Prostate gland (tissue), 2 donors: ENCODE measurements at regions not wholly inside any gene's neighbourhood (a gene's known extent, or its start where the extent isn't known, plus 50 kb on each side); places are given as distances from the start of the nearest gene placed in this dataset.

ENCODE experiments used
- DNase-seq: peaks from one replicate; pipeline ENCODE4 v3.0.0-alpha.2; 2019; ENCODE audit warnings: low spot score
- H3K27ac ChIP-seq, 2 donors: fragments of 200-600 bp; sonication (generic); 2 replicates each; pipeline ENCODE4 v1.5.1; 2017 to 2019
- H3K27me3 ChIP-seq: fragments of 200-600 bp; sonication (generic); replicated peaks from 2 replicates; pipeline ENCODE4 v1.5.1; 2019; ENCODE audit not compliant: insufficient read depth
- H3K36me3 ChIP-seq, 2 donors: fragments of 200-600 bp; sonication (generic); 1 replicate in 1 of 2; 2 replicates in 1 of 2; pipeline versions ENCODE4 v1.5.1 to v1.8.1; 2017 to 2019
- H3K4me1 ChIP-seq: fragments of 200-600 bp; sonication (generic); replicated peaks from 2 replicates; pipeline ENCODE4 v1.5.1; 2019
- H3K4me3 ChIP-seq, 2 donors: fragments of 200-600 bp; sonication (generic); 2 replicates each; pipeline ENCODE4 v1.5.1; 2017 to 2019
- H3K9me3 ChIP-seq: fragments of 200-600 bp; sonication (generic); 2 replicates; pipeline ENCODE4 v1.5.1; 2017
- CTCF ChIP-seq, 4 experiments: fragments of 200-600 bp in 2 of 4; fragments of 450-650 bp in 2 of 4; sonication (generic) in 2 of 4; IDR thresholded peaks; 1 replicate in 3 of 4; 2 replicates in 1 of 4; pipeline ENCODE4 v1.5.1; 2016 to 2019; ENCODE audit warnings: antibody characterized with exemption in 4 of 4, mild to moderate bottlenecking in 2 of 4, moderate library complexity in 2 of 4
- POLR2A ChIP-seq: fragments of 450-650 bp; IDR thresholded peaks from one replicate; pipeline ENCODE4 v1.6.1; 2016; ENCODE audit warnings: antibody characterized with exemption, mild to moderate bottlenecking
- POLR2AphosphoS5 ChIP-seq: sonication (generic); formaldehyde crosslinking; IDR thresholded peaks from one replicate; pipeline ENCODE4 v1.6.1; 2017; ENCODE audit warnings: antibody characterized with exemption
- WGBS: methylation state at CpG from one replicate; pipeline ENCODE4 v1.1.5; 2018; 5-methylcytosine and 5-hydroxymethylcytosine counted together
- intact Hi-C: fragments of 100-400 bp; cut with DNase I; formaldehyde crosslinking; loops from one replicate; pipeline ENCODE4 v1.14.2; 2022

- WGBS = 61% methylated on average over 6 of the region's 6 CpGs
- TF ChIP-seq POLR2AphosphoS5 (no peak), CTCF (IDR thresholded peaks at IDR 0.05) (no peak), POLR2A (no peak)
- H3K4me3 ChIP-seq = no peak overlapping the region
- DNase-seq = no peak
- H3K27ac ChIP-seq = no peak overlapping the region
- no peaks in the 10 kb centered on the region for H3K4me1 ChIP-seq
- intact Hi-C loops = no loop called here
- no peaks in the 10 kb centered on the region for H3K9me3 ChIP-seq
- no peaks in the 10 kb centered on the region for H3K36me3 ChIP-seq
- H3K27me3 ChIP-seq = no peaks in the 10 kb centered on the region
Measured at GRCh38 chr21:24204641-24205040, 1402.6 kb downstream of the MRPL39 start.

- Histone ChIP-seq H3K4me1 (no peaks in the 10 kb centered on the region), H3K9me3 (no peaks in the 10 kb centered on the region), H3K36me3 (no peaks in the 10 kb centered on the region), H3K4me3 (no peak overlapping the region), H3K27me3 (no peaks in the 10 kb centered on the region), H3K27ac (no peak overlapping the region)
- 86% methylated on average over 2 of the region's 2 CpGs for WGBS
- intact Hi-C loops = no loop called here
- TF ChIP-seq CTCF (IDR thresholded peaks at IDR 0.05) (no peak), POLR2AphosphoS5 (no peak), POLR2A (no peak)
- no peak for DNase-seq
Measured at GRCh38 chr21:24200052-24200451, 1407.2 kb downstream of the MRPL39 start.

GRCh38 chr21:24197923-24198322 is 1409.4 kb downstream of the MRPL39 start:
- no peaks in the 10 kb centered on the region for H3K4me1 ChIP-seq
- no peaks in the 10 kb centered on the region for H3K9me3 ChIP-seq
- no peak overlapping the region for H3K27ac ChIP-seq
- H3K27me3 ChIP-seq = no peaks in the 10 kb centered on the region
- no peaks in the 10 kb centered on the region for H3K36me3 ChIP-seq
- TF ChIP-seq CTCF (IDR thresholded peaks at IDR 0.05) (no peak), POLR2A (no peak), POLR2AphosphoS5 (no peak)
- DNase-seq = no peak
- no peak overlapping the region for H3K4me3 ChIP-seq
- intact Hi-C loops = no loop called here

- Histone ChIP-seq H3K4me1 (no peaks in the 10 kb centered on the region), H3K27ac (no peak overlapping the region), H3K4me3 (no peak overlapping the region), H3K36me3 (no peaks in the 10 kb centered on the region), H3K9me3 (no peaks in the 10 kb centered on the region), H3K27me3 (no peaks in the 10 kb centered on the region)
- intact Hi-C loops = no loop called here
- no peak for DNase-seq
- 64% methylated on average over 5 of the region's 5 CpGs for WGBS
- no peak for TF ChIP-seq POLR2AphosphoS5
- no peak for TF ChIP-seq POLR2A
- TF ChIP-seq CTCF (IDR thresholded peaks at IDR 0.05) = no peak
Measured at GRCh38 chr21:24197132-24197643, 1410.1 kb downstream of the MRPL39 start.

- Histone ChIP-seq H3K27me3 (no peaks in the 10 kb centered on the region), H3K36me3 (no peaks in the 10 kb centered on the region), H3K4me1 (no peaks in the 10 kb centered on the region), H3K27ac (no peak overlapping the region), H3K4me3 (no peak overlapping the region), H3K9me3 (no peaks in the 10 kb centered on the region)
- DNase-seq = no peak
- WGBS = 59% methylated on average over 4 of the region's 4 CpGs
- intact Hi-C loops = no loop called here
- TF ChIP-seq CTCF (IDR thresholded peaks at IDR 0.05) (no peak), POLR2A (no peak), POLR2AphosphoS5 (no peak)
Measured at GRCh38 chr21:24188506-24188905, 1418.8 kb downstream of the MRPL39 start.
